Liver (tissue), 3 donors: ENCODE measurements at regions not wholly inside any gene's neighbourhood (a gene's known extent, or its start where the extent isn't known, plus 50 kb on each side); places are given as distances from the start of the nearest gene placed in this dataset.

Experiments used
- ATF3 ChIP-seq: IDR thresholded peaks from 2 replicates; pipeline ENCODE4 v1.6.1; 2016; ENCODE audit warnings: antibody characterized with exemption
- CTCF ChIP-seq: fragments of 150-350 bp; IDR thresholded peaks from 2 replicates; pipeline ENCODE4 v1.5.1; 2017; ENCODE audit warnings: improper control_type of control experiment, low read depth, low read length; ENCODE audit not compliant: missing input control
- EGR1 ChIP-seq, 2 donors: IDR thresholded peaks; 2 replicates each; pipeline ENCODE4 v1.6.1; 2016 to 2018; ENCODE audit warnings: antibody characterized with exemption in 2 of 2, low read depth in 2 of 2
- GABPA ChIP-seq, 2 donors: IDR thresholded peaks in 1 of 2; conservative IDR thresholded peaks in 1 of 2; 2 replicates each; pipeline ENCODE4 v1.6.1; 2016; ENCODE audit warnings: antibody characterized with exemption in 2 of 2, mild to moderate bottlenecking in 1 of 2, moderate library complexity in 1 of 2
- MAX ChIP-seq: IDR thresholded peaks from 2 replicates; pipeline ENCODE4 v1.6.1; 2016; ENCODE audit warnings: antibody characterized with exemption
- RAD21 ChIP-seq, 2 donors: IDR thresholded peaks; 2 replicates each; pipeline ENCODE4 v1.6.1; 2016; ENCODE audit warnings: antibody characterized with exemption in 2 of 2, mild to moderate bottlenecking in 2 of 2
- REST ChIP-seq: IDR thresholded peaks from 2 replicates; pipeline ENCODE4 v1.6.1; 2016; ENCODE audit warnings: antibody characterized with exemption, mild to moderate bottlenecking
- TAF1 ChIP-seq: conservative IDR thresholded peaks from 2 replicates; pipeline ENCODE4 v1.6.1; 2016; ENCODE audit warnings: antibody characterized with exemption, mild to moderate bottlenecking
- ZBTB33 ChIP-seq: IDR thresholded peaks from 2 replicates; pipeline ENCODE4 v1.6.1; 2016; ENCODE audit warnings: antibody characterized with exemption
- donor health status: healthy.
- donor health status: healthy.

- TF ChIP-seq GABPA (IDR thresholded peaks at IDR 0.05 in 1 of 2, conservative IDR thresholded peaks at IDR 0.05 in 1 of 2) (no peak), CTCF (no peak), ZBTB33 (no peak), REST (no peak), TAF1 (no peak), ATF3 (no peak), EGR1 (IDR thresholded peaks at IDR 0.05; ENCODE audit: low read depth in 2 of 2) (no peak), RAD21 (IDR thresholded peaks at IDR 0.05) (no peak), MAX (no peak)
Observed at GRCh38 chr10:81806842-81807241, 68.2 kb upstream of the NRG3 start.
